ENCODE measurements at regions not wholly inside any gene's neighbourhood (a gene's known extent, or its start where the extent isn't known, plus 50 kb on each side); places are given as distances from the start of the nearest gene placed in this dataset.

DNA sequence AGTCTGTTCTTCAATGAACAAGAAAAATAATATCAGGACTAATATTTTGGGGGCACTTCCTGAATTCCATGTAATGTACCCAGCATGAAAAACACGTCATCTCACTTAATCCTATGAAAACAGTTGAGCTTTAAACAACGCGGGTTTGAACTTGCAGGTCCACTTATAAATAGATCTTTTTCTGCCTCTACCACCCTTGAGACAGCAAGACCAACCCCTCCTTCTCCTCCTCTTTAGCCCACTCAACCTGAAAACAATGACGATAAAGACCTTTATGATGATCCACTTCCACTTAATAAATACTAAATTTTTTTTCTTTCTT, 203.9 kb upstream of the KRR1 start:
- TF ChIP-seq EP300 (IDR thresholded peaks at IDR 0.05; ENCODE audit: borderline replicate concordance) = no peak
- TF ChIP-seq USF1 (IDR thresholded peaks at IDR 0.05) = no peak
- TF ChIP-seq, protein P1, sequence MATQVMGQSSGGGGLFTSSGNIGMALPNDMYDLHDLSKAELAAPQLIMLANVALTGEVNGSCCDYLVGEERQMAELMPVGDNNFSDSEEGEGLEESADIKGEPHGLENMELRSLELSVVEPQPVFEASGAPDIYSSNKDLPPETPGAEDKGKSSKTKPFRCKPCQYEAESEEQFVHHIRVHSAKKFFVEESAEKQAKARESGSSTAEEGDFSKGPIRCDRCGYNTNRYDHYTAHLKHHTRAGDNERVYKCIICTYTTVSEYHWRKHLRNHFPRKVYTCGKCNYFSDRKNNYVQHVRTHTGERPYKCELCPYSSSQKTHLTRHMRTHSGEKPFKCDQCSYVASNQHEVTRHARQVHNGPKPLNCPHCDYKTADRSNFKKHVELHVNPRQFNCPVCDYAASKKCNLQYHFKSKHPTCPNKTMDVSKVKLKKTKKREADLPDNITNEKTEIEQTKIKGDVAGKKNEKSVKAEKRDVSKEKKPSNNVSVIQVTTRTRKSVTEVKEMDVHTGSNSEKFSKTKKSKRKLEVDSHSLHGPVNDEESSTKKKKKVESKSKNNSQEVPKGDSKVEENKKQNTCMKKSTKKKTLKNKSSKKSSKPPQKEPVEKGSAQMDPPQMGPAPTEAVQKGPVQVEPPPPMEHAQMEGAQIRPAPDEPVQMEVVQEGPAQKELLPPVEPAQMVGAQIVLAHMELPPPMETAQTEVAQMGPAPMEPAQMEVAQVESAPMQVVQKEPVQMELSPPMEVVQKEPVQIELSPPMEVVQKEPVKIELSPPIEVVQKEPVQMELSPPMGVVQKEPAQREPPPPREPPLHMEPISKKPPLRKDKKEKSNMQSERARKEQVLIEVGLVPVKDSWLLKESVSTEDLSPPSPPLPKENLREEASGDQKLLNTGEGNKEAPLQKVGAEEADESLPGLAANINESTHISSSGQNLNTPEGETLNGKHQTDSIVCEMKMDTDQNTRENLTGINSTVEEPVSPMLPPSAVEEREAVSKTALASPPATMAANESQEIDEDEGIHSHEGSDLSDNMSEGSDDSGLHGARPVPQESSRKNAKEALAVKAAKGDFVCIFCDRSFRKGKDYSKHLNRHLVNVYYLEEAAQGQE (IDR thresholded peaks at IDR 0.05; ENCODE audit: low read depth) = no peak
- no peak for TF ChIP-seq NFIC (IDR thresholded peaks at IDR 0.05)
- TF ChIP-seq RAD21 (IDR thresholded peaks at IDR 0.05; ENCODE audit: low read depth) = no peak
- TF ChIP-seq CEBPB (IDR thresholded peaks at IDR 0.05) = no peak
- TF ChIP-seq TAF1 (IDR thresholded peaks at IDR 0.05; ENCODE audit: low read depth) = no peak

All from Ishikawa (cell line).